GM12874 (cell line): ENCODE measurements at regions not wholly inside any gene's neighbourhood (a gene's known extent, or its start where the extent isn't known, plus 50 kb on each side); places are given as distances from the start of the nearest gene placed in this dataset.

Experiments used
- TF ChIP-seq, protein P1 (sequence below): IDR thresholded peaks from 2 replicates; pipeline ENCODE4 v1.5.1; 2011; ENCODE audit warnings: low read depth, mild to moderate bottlenecking, control low read depth, low read length, moderate library complexity; ENCODE audit not compliant: insufficient read depth

GRCh38 chr6:3966426-3966825, 112.5 kb downstream of the FAM217A start:
- TF ChIP-seq, protein P1, sequence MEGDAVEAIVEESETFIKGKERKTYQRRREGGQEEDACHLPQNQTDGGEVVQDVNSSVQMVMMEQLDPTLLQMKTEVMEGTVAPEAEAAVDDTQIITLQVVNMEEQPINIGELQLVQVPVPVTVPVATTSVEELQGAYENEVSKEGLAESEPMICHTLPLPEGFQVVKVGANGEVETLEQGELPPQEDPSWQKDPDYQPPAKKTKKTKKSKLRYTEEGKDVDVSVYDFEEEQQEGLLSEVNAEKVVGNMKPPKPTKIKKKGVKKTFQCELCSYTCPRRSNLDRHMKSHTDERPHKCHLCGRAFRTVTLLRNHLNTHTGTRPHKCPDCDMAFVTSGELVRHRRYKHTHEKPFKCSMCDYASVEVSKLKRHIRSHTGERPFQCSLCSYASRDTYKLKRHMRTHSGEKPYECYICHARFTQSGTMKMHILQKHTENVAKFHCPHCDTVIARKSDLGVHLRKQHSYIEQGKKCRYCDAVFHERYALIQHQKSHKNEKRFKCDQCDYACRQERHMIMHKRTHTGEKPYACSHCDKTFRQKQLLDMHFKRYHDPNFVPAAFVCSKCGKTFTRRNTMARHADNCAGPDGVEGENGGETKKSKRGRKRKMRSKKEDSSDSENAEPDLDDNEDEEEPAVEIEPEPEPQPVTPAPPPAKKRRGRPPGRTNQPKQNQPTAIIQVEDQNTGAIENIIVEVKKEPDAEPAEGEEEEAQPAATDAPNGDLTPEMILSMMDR: no peak

DNA sequence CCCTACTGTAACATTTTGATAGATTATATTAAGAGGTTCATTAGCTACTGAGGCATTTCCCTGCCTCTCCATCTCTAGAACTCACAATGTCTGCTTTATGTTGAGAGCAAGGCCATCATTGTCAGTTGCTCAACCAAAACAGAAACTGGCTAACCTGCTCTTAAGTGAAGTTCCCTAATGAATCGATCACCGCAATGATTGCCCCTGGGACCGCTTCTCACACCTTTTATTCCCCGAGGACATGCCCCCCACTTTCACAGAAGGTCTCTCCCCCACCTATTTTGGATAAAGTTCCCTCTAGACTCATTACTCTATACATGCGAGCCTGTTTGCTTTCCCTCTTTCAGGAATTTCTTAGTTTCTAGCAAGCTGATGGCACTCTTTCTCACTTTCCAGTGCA, 108.8 kb downstream of the FAM217A start:
- TF ChIP-seq, protein P1: no peak

- TF ChIP-seq, protein P1: peak; percentile 61
Measured at GRCh38 chr6:3977875-3978711, 100.8 kb downstream of the FAM217A start.

GRCh38 chr6:3981917-3982316, 97.0 kb downstream of the FAM217A start:
- TF ChIP-seq, protein P1: no peak

DNA sequence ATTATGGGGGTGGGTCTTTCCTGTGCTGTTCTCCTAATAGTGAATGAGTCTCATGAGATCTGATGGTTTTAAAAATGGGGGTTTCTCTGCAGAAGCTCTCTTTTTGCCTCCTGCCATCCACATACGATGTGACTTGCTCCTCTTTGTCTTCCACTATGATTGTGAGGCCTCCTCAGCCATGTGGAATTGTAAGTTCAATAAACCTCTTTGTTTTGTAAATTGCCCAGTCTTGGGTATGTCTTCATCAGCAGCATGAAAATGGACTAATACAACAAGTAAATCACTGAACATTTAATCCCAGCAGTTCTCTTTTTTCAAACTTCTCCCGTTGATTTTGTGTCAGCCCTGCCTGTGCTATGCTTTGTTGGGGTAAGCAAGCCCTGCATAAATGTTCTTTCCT, 95.2 kb downstream of the FAM217A start:
- TF ChIP-seq, protein P1: no peak

DNA sequence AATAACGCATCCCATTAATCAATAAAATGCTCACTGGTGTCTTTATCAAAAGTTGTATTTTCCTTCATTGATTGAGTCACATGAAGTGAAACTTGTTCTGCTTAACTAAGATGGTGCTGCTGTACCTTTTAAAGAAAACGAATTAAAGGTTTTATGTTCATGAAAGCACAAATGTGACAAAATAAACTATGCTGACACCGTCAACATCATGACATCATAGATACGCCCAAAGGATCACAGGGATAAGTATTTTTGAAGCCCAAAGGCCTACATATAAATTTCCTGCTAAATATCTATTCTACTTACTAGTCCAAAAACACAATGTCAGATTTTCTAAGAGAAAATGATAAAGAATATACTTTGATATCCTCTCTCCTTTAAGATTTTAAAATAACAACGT, 94.4 kb downstream of the FAM217A start:
- TF ChIP-seq, protein P1: no peak

GRCh38 chr6:3986241-3986640, 92.7 kb downstream of the FAM217A start:
- TF ChIP-seq, protein P1: no peak

DNA sequence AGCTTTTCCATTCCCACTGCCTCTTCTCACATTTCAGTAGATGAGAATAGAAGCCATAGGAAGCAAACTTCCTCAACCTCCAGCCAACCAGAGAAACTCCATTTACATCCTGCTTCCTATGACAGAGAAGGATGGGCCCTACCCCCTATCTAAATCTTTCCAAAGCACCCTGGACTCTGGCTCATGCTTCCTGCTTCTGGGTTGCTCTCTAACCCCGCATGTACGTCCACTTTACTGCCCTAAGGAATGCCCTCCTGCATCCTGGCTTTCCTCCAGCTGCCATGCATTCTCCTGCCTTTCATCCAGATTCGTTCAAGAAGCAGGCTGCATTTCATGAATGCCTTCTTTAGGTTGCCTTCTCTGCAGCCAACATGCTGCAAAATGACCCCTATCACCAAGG, 91.9 kb downstream of the FAM217A start:
- TF ChIP-seq, protein P1: no peak
